GM23338 (cell line): ENCODE measurements at regions not wholly inside any gene's neighbourhood (a gene's known extent, or its start where the extent isn't known, plus 50 kb on each side); places are given as distances from the start of the nearest gene placed in this dataset.

Experiments
- ATAC-seq: fragments of 200-7000 bp; cut with Tn5 transposase; 3 replicates; pipeline ENCODE4 v1.9.1; 2020
- DNase-seq: peaks from one replicate; pipeline ENCODE4 v3.0.0-alpha.2; 2015; ENCODE audit warnings: low spot score
- H2AFZ ChIP-seq: fragments of 200-600 bp; sonication (generic); 2 replicates; pipeline ENCODE4 v1.8.0; 2016; ENCODE audit warnings: antibody characterized with exemption, mild to moderate bottlenecking, moderate library complexity
- H3F3A ChIP-seq: fragments of 200-600 bp; sonication (generic); replicated peaks from 2 replicates; pipeline ENCODE4 v1.8.0; 2017; ENCODE audit warnings: antibody characterized with exemption, mixed run types, low read depth
- H3K27ac ChIP-seq: fragments of 200-600 bp; sonication (generic); 2 replicates; pipeline ENCODE4 v1.6.1; 2016; ENCODE audit warnings: low read depth
- H3K27me3 ChIP-seq: fragments of 200-600 bp; sonication (generic); 2 replicates; pipeline ENCODE4 v1.8.0; 2016; ENCODE audit warnings: mild to moderate bottlenecking, mixed run types, moderate library complexity; ENCODE audit not compliant: insufficient read depth
- H3K36me3 ChIP-seq: fragments of 200-600 bp; sonication (generic); 2 replicates; pipeline ENCODE4 v1.8.0; 2016; ENCODE audit warnings: mild to moderate bottlenecking; ENCODE audit not compliant: insufficient read depth
- H3K4me1 ChIP-seq: fragments of 200-600 bp; sonication (generic); 2 replicates; pipeline ENCODE4 v1.8.0; 2016; ENCODE audit warnings: mild to moderate bottlenecking, moderate library complexity; ENCODE audit not compliant: insufficient read depth
- H3K4me2 ChIP-seq: fragments of 200-600 bp; sonication (generic); 2 replicates; pipeline ENCODE4 v1.7.1; 2017; ENCODE audit warnings: mixed run types
- H3K4me3 ChIP-seq: fragments of 200-600 bp; sonication (generic); 2 replicates; pipeline ENCODE4 v1.6.1; 2016; ENCODE audit warnings: mixed run types
- H3K79me2 ChIP-seq: fragments of 200-600 bp; sonication (generic); replicated peaks from 2 replicates; pipeline ENCODE4 v1.8.0; 2017; ENCODE audit warnings: mild to moderate bottlenecking; ENCODE audit not compliant: insufficient read depth
- H3K9me2 ChIP-seq: fragments of 200-600 bp; sonication (generic); 2 replicates; pipeline ENCODE4 v1.8.0; 2017; ENCODE audit not compliant: insufficient read depth
- H4K20me1 ChIP-seq: fragments of 200-600 bp; sonication (generic); replicated peaks from 2 replicates; pipeline ENCODE4 v1.8.0; 2017; ENCODE audit warnings: mild to moderate bottlenecking; ENCODE audit not compliant: insufficient read depth
- H3K27ac Mint-ChIP-seq: 2 replicates; pipeline ENCODE4 v1.8.0; 2020; ENCODE audit warnings: inconsistent platforms, mild to moderate bottlenecking, moderate library complexity, mixed read lengths
- H3K27me3 Mint-ChIP-seq: 3 replicates; pipeline ENCODE4 v1.8.0; 2022; ENCODE audit warnings: low read depth, mild to moderate bottlenecking, moderate library complexity, mixed read lengths, inconsistent platforms; ENCODE audit not compliant: insufficient read depth, poor library complexity
- H3K36me3 Mint-ChIP-seq: 3 replicates; pipeline ENCODE4 v1.8.0; 2021; ENCODE audit warnings: low read depth, mild to moderate bottlenecking, inconsistent platforms, moderate library complexity, mixed read lengths
- H3K4me1 Mint-ChIP-seq: 3 replicates; pipeline ENCODE4 v1.8.0; 2020; ENCODE audit warnings: mild to moderate bottlenecking, inconsistent platforms, mixed read lengths
- H3K4me3 Mint-ChIP-seq: 3 replicates; pipeline ENCODE4 v1.8.0; 2021; ENCODE audit warnings: moderate library complexity, mild to moderate bottlenecking, inconsistent platforms, mixed read lengths
- H3K9me3 Mint-ChIP-seq: 3 replicates; pipeline ENCODE4 v1.8.0; 2020; ENCODE audit warnings: moderate library complexity, mild to moderate bottlenecking, inconsistent platforms, mixed read lengths
- CREB1 ChIP-seq: fragments of 250-450 bp; sonication (Bioruptor Pico); IDR thresholded peaks from 2 replicates; pipeline ENCODE4 v1.5.0; 2020; ENCODE audit warnings: low read depth, mild to moderate bottlenecking, moderate library complexity
- EZH2 ChIP-seq: fragments of 200-600 bp; sonication (generic); IDR thresholded peaks from one replicate; pipeline ENCODE4 v1.8.0; 2017; ENCODE audit warnings: antibody characterized with exemption, mild to moderate bottlenecking, low read depth; ENCODE audit not compliant: unreplicated experiment
- EZH2phosphoT487 ChIP-seq: fragments of 200-600 bp; sonication (generic); IDR thresholded peaks from one replicate; pipeline ENCODE4 v1.8.1; 2018; ENCODE audit warnings: antibody characterized with exemption; ENCODE audit not compliant: unreplicated experiment
- JUNB ChIP-seq: IDR thresholded peaks from one replicate; pipeline ENCODE4 v1.6.1; 2016; ENCODE audit warnings: antibody characterized with exemption; ENCODE audit not compliant: unreplicated experiment
- NANOG ChIP-seq: IDR thresholded peaks from 2 replicates; pipeline ENCODE4 v1.6.1; 2016; ENCODE audit warnings: antibody characterized with exemption, borderline replicate concordance
- POLR2AphosphoS5 ChIP-seq: IDR thresholded peaks from 2 replicates; pipeline ENCODE4 v1.6.1; 2016; ENCODE audit warnings: antibody characterized with exemption, low read depth
- STAT1 ChIP-seq: IDR thresholded peaks from one replicate; pipeline ENCODE4 v1.6.1; 2016; ENCODE audit warnings: antibody characterized with exemption; ENCODE audit not compliant: unreplicated experiment
- ZNF114 ChIP-seq: fragments of 250-450 bp; sonication (Bioruptor Pico); IDR thresholded peaks from 2 replicates; pipeline ENCODE4 v1.5.0; 2020; ENCODE audit warnings: mild to moderate bottlenecking, moderate library complexity
- ZNF331 ChIP-seq: fragments of 250-450 bp; sonication (Bioruptor Pico); IDR thresholded peaks from 2 replicates; pipeline ENCODE4 v1.5.0; 2020; ENCODE audit warnings: low read depth, mild to moderate bottlenecking, moderate library complexity
- TF ChIP-seq, protein P1 (sequence below): IDR thresholded peaks from 2 replicates; pipeline ENCODE4 v1.6.1; 2016; ENCODE audit warnings: antibody characterized with exemption
- TF ChIP-seq, protein P2 (sequence below): fragments of 250-450 bp; sonication (Bioruptor Pico); IDR thresholded peaks from 2 replicates; pipeline ENCODE4 v1.5.0; 2020; ENCODE audit warnings: mild to moderate bottlenecking, moderate library complexity
- TF ChIP-seq, protein P3 (sequence below): IDR thresholded peaks from one replicate; pipeline ENCODE4 v1.6.1; 2018; ENCODE audit warnings: antibody characterized with exemption; ENCODE audit not compliant: unreplicated experiment
- TF ChIP-seq, protein P4 (sequence below), 2 experiments: fragments of 200-600 bp in 1 of 2; sonication (generic) in 1 of 2; conservative IDR thresholded peaks; 2 replicates each; pipeline versions ENCODE4 v1.5.1 to v1.6.1; 2016 to 2017; ENCODE audit warnings: antibody characterized with exemption in 2 of 2, low read depth in 2 of 2, mild to moderate bottlenecking in 2 of 2, moderate library complexity in 1 of 2

DNA sequence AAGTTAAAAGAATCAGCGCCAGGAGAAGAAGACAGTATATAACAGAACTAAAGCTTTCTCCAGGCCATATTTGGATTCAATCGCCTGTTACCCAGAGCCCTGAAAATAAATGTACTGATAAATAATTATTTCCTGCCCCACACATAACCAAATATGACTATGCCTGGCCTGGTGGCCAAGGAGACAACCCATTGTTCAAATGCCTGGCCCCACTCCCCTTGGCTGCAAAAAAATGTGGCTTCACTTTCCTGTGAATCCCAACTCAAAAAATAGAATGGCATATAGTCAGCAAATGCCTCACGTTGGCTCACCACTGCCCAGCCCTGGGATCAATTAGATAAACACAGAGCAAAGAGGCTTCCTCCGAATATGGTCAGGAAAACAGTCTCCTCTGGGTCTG is 472.1 kb downstream of the BCL11B start:
- Histone ChIP-seq H3K9me2 (no peaks in the 10 kb centered on the region), H3K27me3 (no peaks in the 10 kb centered on the region), H3K27ac (no peak overlapping the region), H4K20me1 (no peaks in the 10 kb centered on the region), H3K36me3 (no peaks in the 10 kb centered on the region), H3F3A (no peaks in the 10 kb centered on the region), H3K4me3 (no peak overlapping the region), H3K4me1 (no peaks in the 10 kb centered on the region), H2AFZ (no peak overlapping the region), H3K79me2 (no peaks in the 10 kb centered on the region), H3K4me2 (no peak overlapping the region)
- Mint-ChIP-seq H3K27me3 (no peaks in the 10 kb centered on the region), H3K36me3 (no peaks in the 10 kb centered on the region; the same call in 2 of the 3 replicates), H3K9me3 (peaks cover 8% of the 10 kb centered on the region; the same call in 1 of the 3 replicates), H3K4me1 (no peaks in the 10 kb centered on the region), H3K4me3 (no peak overlapping the region), H3K27ac (no peak overlapping the region)
- TF ChIP-seq EZH2 (no peak), JUNB (no peak), ZNF331 (CRISPR knock-in tag) (no peak), ZNF114 (CRISPR knock-in tag) (no peak), EZH2phosphoT487 (no peak), NANOG (no peak), STAT1 (no peak), POLR2AphosphoS5 (no peak), CREB1 (no peak)
- TF ChIP-seq, protein P1, sequence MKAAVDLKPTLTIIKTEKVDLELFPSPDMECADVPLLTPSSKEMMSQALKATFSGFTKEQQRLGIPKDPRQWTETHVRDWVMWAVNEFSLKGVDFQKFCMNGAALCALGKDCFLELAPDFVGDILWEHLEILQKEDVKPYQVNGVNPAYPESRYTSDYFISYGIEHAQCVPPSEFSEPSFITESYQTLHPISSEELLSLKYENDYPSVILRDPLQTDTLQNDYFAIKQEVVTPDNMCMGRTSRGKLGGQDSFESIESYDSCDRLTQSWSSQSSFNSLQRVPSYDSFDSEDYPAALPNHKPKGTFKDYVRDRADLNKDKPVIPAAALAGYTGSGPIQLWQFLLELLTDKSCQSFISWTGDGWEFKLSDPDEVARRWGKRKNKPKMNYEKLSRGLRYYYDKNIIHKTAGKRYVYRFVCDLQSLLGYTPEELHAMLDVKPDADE: no peak
- TF ChIP-seq, protein P2, sequence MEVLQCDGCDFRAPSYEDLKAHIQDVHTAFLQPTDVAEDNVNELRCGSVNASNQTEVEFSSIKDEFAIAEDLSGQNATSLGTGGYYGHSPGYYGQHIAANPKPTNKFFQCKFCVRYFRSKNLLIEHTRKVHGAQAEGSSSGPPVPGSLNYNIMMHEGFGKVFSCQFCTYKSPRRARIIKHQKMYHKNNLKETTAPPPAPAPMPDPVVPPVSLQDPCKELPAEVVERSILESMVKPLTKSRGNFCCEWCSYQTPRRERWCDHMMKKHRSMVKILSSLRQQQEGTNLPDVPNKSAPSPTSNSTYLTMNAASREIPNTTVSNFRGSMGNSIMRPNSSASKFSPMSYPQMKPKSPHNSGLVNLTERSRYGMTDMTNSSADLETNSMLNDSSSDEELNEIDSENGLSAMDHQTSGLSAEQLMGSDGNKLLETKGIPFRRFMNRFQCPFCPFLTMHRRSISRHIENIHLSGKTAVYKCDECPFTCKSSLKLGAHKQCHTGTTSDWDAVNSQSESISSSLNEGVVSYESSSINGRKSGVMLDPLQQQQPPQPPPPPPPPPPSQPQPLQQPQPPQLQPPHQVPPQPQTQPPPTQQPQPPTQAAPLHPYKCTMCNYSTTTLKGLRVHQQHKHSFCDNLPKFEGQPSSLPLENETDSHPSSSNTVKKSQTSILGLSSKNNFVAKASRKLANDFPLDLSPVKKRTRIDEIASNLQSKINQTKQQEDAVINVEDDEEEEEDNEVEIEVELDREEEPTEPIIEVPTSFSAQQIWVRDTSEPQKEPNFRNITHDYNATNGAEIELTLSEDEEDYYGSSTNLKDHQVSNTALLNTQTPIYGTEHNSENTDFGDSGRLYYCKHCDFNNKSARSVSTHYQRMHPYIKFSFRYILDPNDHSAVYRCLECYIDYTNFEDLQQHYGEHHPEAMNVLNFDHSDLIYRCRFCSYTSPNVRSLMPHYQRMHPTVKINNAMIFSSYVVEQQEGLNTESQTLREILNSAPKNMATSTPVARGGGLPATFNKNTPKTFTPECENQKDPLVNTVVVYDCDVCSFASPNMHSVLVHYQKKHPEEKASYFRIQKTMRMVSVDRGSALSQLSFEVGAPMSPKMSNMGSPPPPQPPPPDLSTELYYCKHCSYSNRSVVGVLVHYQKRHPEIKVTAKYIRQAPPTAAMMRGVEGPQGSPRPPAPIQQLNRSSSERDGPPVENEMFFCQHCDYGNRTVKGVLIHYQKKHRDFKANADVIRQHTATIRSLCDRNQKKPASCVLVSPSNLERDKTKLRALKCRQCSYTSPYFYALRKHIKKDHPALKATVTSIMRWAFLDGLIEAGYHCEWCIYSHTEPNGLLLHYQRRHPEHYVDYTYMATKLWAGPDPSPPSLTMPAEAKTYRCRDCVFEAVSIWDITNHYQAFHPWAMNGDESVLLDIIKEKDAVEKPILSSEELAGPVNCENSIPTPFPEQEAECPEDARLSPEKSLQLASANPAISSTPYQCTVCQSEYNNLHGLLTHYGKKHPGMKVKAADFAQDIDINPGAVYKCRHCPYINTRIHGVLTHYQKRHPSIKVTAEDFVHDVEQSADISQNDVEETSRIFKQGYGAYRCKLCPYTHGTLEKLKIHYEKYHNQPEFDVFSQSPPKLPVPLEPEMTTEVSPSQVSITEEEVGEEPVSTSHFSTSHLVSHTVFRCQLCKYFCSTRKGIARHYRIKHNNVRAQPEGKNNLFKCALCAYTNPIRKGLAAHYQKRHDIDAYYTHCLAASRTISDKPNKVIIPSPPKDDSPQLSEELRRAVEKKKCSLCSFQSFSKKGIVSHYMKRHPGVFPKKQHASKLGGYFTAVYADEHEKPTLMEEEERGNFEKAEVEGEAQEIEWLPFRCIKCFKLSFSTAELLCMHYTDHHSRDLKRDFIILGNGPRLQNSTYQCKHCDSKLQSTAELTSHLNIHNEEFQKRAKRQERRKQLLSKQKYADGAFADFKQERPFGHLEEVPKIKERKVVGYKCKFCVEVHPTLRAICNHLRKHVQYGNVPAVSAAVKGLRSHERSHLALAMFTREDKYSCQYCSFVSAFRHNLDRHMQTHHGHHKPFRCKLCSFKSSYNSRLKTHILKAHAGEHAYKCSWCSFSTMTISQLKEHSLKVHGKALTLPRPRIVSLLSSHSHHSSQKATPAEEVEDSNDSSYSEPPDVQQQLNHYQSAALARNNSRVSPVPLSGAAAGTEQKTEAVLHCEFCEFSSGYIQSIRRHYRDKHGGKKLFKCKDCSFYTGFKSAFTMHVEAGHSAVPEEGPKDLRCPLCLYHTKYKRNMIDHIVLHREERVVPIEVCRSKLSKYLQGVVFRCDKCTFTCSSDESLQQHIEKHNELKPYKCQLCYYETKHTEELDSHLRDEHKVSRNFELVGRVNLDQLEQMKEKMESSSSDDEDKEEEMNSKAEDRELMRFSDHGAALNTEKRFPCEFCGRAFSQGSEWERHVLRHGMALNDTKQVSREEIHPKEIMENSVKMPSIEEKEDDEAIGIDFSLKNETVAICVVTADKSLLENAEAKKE (CRISPR knock-in tag): no peak
- TF ChIP-seq, protein P3, sequence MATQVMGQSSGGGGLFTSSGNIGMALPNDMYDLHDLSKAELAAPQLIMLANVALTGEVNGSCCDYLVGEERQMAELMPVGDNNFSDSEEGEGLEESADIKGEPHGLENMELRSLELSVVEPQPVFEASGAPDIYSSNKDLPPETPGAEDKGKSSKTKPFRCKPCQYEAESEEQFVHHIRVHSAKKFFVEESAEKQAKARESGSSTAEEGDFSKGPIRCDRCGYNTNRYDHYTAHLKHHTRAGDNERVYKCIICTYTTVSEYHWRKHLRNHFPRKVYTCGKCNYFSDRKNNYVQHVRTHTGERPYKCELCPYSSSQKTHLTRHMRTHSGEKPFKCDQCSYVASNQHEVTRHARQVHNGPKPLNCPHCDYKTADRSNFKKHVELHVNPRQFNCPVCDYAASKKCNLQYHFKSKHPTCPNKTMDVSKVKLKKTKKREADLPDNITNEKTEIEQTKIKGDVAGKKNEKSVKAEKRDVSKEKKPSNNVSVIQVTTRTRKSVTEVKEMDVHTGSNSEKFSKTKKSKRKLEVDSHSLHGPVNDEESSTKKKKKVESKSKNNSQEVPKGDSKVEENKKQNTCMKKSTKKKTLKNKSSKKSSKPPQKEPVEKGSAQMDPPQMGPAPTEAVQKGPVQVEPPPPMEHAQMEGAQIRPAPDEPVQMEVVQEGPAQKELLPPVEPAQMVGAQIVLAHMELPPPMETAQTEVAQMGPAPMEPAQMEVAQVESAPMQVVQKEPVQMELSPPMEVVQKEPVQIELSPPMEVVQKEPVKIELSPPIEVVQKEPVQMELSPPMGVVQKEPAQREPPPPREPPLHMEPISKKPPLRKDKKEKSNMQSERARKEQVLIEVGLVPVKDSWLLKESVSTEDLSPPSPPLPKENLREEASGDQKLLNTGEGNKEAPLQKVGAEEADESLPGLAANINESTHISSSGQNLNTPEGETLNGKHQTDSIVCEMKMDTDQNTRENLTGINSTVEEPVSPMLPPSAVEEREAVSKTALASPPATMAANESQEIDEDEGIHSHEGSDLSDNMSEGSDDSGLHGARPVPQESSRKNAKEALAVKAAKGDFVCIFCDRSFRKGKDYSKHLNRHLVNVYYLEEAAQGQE: no peak
- TF ChIP-seq, protein P4, sequence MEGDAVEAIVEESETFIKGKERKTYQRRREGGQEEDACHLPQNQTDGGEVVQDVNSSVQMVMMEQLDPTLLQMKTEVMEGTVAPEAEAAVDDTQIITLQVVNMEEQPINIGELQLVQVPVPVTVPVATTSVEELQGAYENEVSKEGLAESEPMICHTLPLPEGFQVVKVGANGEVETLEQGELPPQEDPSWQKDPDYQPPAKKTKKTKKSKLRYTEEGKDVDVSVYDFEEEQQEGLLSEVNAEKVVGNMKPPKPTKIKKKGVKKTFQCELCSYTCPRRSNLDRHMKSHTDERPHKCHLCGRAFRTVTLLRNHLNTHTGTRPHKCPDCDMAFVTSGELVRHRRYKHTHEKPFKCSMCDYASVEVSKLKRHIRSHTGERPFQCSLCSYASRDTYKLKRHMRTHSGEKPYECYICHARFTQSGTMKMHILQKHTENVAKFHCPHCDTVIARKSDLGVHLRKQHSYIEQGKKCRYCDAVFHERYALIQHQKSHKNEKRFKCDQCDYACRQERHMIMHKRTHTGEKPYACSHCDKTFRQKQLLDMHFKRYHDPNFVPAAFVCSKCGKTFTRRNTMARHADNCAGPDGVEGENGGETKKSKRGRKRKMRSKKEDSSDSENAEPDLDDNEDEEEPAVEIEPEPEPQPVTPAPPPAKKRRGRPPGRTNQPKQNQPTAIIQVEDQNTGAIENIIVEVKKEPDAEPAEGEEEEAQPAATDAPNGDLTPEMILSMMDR (conservative IDR thresholded peaks at IDR 0.05; ENCODE audit: low read depth in 2 of 2): no peak
- DNase-seq: no peak
- ATAC-seq: no peak
